CD4-positive, alpha-beta T cell treated with Interleukin-17A for 1 hour (primary cell): ENCODE measurements at regions not wholly inside any gene's neighbourhood (a gene's known extent, or its start where the extent isn't known, plus 50 kb on each side); places are given as distances from the start of the nearest gene placed in this dataset.
"Not testable (repeated sequence)": the region's sequence is repeated elsewhere in the genome, so short reads cannot be mapped to it uniquely, and the experiment has no call there.

ENCODE experiments used
- DNase-seq: peaks from one replicate; pipeline ENCODE4 v3.0.0-alpha.2; 2020

DNA sequence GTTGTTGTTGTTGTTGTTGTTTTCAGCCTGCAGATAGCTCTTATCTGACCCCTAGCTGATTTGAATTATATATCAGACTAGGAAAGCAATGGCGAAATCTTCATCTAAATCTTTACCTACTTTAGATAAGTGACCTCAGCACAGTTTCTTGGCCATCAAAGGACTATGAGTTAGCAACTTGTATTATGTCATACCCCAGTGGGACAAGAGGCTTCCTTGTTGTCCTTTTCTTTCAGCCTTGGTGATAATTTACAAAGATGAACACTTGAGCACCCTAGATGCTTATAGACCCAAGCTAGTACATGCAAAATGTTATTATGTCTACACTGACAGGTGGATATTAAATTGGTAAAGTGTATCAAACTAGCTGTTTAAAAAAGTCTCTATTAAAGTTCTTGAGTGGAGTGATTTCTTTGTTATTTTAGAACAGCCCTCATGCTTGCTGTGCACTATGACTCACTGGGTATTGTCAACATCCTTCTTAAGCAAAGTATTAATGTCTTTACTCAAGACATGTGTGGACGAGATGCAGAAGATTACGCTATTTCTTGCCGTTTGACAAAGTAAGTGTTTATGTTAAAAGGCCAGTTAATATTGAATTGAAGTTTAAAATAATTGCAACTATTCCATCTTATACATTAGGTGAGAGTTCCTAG lies 56.6 kb upstream of the ZNF519 start:
- DNase-seq, result not testable (repeated sequence)
